Stomach (tissue), 4 donors: ENCODE measurements at regions not wholly inside any gene's neighbourhood (a gene's known extent, or its start where the extent isn't known, plus 50 kb on each side); places are given as distances from the start of the nearest gene placed in this dataset.

Experiments
- POLR2A ChIP-seq, 4 donors: fragments of 450-650 bp; IDR thresholded peaks; one replicate each; pipeline ENCODE4 v1.6.1; 2016; ENCODE audit warnings: antibody characterized with exemption in 4 of 4, control low read depth in 2 of 4, mild to moderate bottlenecking in 1 of 4, moderate library complexity in 1 of 4
- POLR2AphosphoS5 ChIP-seq, 3 donors: sonication (generic); formaldehyde crosslinking; IDR thresholded peaks; one replicate each; pipeline ENCODE4 v1.6.1; 2016; ENCODE audit warnings: antibody characterized with exemption in 3 of 3

GRCh38 chr5:152549709-152550108 lies 144.6 kb upstream of the NMUR2 start:
- TF ChIP-seq POLR2AphosphoS5 (IDR thresholded peaks at IDR 0.05) = no peak
- TF ChIP-seq POLR2A (IDR thresholded peaks at IDR 0.05) = no peak
